IMR-90 (cell line): ENCODE measurements at regions not wholly inside any gene's neighbourhood (a gene's known extent, or its start where the extent isn't known, plus 50 kb on each side); places are given as distances from the start of the nearest gene placed in this dataset.

ENCODE experiments used
- ATAC-seq: fragments of 200-7000 bp; cut with Tn5 transposase; 2 replicates; pipeline ENCODE4 v1.9.1; 2020; ENCODE audit warnings: low read depth, mild to moderate bottlenecking, moderate library complexity
- BruUV-seq: library from RNA; stranded (reverse); fragments of 400-500 nt; replicated peaks from 2 replicates; lab custom pipeline; 2021; lab: Mats Ljungman, UMichigan
- CTCF ChIA-PET: fragments of 300-600 bp; formaldehyde crosslinking; extraction: SDS; loops from one replicate; lab custom pipeline; 2021; ENCODE audit warnings: antibody characterized with exemption; lab: Yijun Ruan, JAX
- POLR2A ChIA-PET: fragments of 300-600 bp; sonication (Branson Sonifier 250); formaldehyde crosslinking; loops from one replicate; lab custom pipeline; 2022; ENCODE audit warnings: antibody characterized with exemption; ENCODE audit not compliant: unreplicated experiment; lab: Charles Lee
- DNase-seq: peaks from one replicate; pipeline ENCODE4 v3.0.0; 2013
- H2AFZ ChIP-seq: replicated peaks from 2 replicates; pipeline ENCODE3; 2013; ENCODE audit warnings: low read length, mild to moderate bottlenecking; ENCODE audit not compliant: poor library complexity
- H2AK5ac ChIP-seq: 2 replicates; pipeline ENCODE4 v1.6.1; 2013; ENCODE audit warnings: low read depth, low read length, inconsistent platforms
- H2AK9ac ChIP-seq: replicated peaks from 2 replicates; pipeline ENCODE3; 2013; ENCODE audit warnings: mild to moderate bottlenecking, low read depth, low read length, moderate library complexity; ENCODE audit not compliant: poor library complexity
- H2BK120ac ChIP-seq: 2 replicates; pipeline ENCODE4 v1.6.1; 2013; ENCODE audit warnings: low read depth, low read length, inconsistent platforms
- H2BK15ac ChIP-seq: 3 replicates; pipeline ENCODE4 v1.6.1; 2013; ENCODE audit warnings: low read depth, low read length, inconsistent platforms
- H2BK20ac ChIP-seq: 2 replicates; pipeline ENCODE4 v1.6.1; 2013; ENCODE audit warnings: low read depth, mild to moderate bottlenecking, inconsistent platforms, low read length, moderate library complexity
- H2BK5ac ChIP-seq: 2 replicates; pipeline ENCODE4 v1.6.1; 2013; ENCODE audit warnings: mild to moderate bottlenecking, low read depth, low read length, inconsistent platforms; ENCODE audit not compliant: poor library complexity, severe bottlenecking
- H3K14ac ChIP-seq: replicated peaks from 2 replicates; pipeline ENCODE4 v1.6.1; 2013; ENCODE audit warnings: low read depth, low read length, inconsistent platforms
- H3K18ac ChIP-seq: 2 replicates; pipeline ENCODE4 v1.6.1; 2013; ENCODE audit warnings: low read depth, low read length, control low read depth
- H3K23ac ChIP-seq: 2 replicates; pipeline ENCODE4 v1.6.1; 2013; ENCODE audit warnings: low read depth, low read length, inconsistent platforms
- H3K27ac ChIP-seq: 2 replicates; pipeline ENCODE4 v1.5.1; 2013; ENCODE audit warnings: mild to moderate bottlenecking, control low read depth, low read length; ENCODE audit not compliant: insufficient read depth
- H3K27me3 ChIP-seq: 2 replicates; pipeline ENCODE4 v1.6.1; 2013; ENCODE audit warnings: low read length; ENCODE audit not compliant: control insufficient read depth, insufficient read depth
- H3K36me3 ChIP-seq: 2 replicates; pipeline ENCODE4 v1.6.1; 2013; ENCODE audit warnings: low read length, mixed read lengths; ENCODE audit not compliant: control insufficient read depth, insufficient read depth
- H3K4ac ChIP-seq: 2 replicates; pipeline ENCODE4 v1.6.1; 2013; ENCODE audit warnings: low read depth, low read length, inconsistent platforms
- H3K4me1 ChIP-seq: 2 replicates; pipeline ENCODE4 v1.6.1; 2013; ENCODE audit warnings: low read length, mixed read lengths; ENCODE audit not compliant: control insufficient read depth, insufficient read depth
- H3K4me2 ChIP-seq: 2 replicates; pipeline ENCODE4 v1.6.1; 2013; ENCODE audit warnings: low read depth, mild to moderate bottlenecking, control low read depth, low read length, moderate library complexity
- H3K4me3 ChIP-seq: 2 replicates; pipeline ENCODE4 v1.5.1; 2013; ENCODE audit warnings: low read depth, mild to moderate bottlenecking, control low read depth, low read length, moderate library complexity; ENCODE audit not compliant: insufficient read depth
- H3K56ac ChIP-seq: 2 replicates; pipeline ENCODE4 v1.6.1; 2013; ENCODE audit warnings: low read length, inconsistent platforms; ENCODE audit not compliant: insufficient read depth; ENCODE audit errors: extremely low read depth
- H3K79me1 ChIP-seq, 2 experiments: 2 replicates each; pipeline ENCODE4 v1.6.1; 2013; ENCODE audit warnings: low read length in 2 of 2, inconsistent platforms in 1 of 2, low read depth in 1 of 2
- H3K9ac ChIP-seq: 2 replicates; pipeline ENCODE4 v1.6.1; 2013; ENCODE audit warnings: low read depth, low read length, control low read depth
- H3K9me1 ChIP-seq: 2 replicates; pipeline ENCODE4 v1.6.1; 2013; ENCODE audit warnings: low read length, inconsistent platforms; ENCODE audit not compliant: insufficient read depth
- H3K9me3 ChIP-seq: 2 replicates; pipeline ENCODE4 v1.6.1; 2013; ENCODE audit warnings: low read length; ENCODE audit not compliant: control insufficient read depth, insufficient read depth
- H4K20me1 ChIP-seq: 2 replicates; pipeline ENCODE4 v1.6.1; 2013; ENCODE audit warnings: low read length, inconsistent platforms; ENCODE audit not compliant: insufficient read depth
- H4K5ac ChIP-seq: 2 replicates; pipeline ENCODE4 v1.6.1; 2013; ENCODE audit warnings: mild to moderate bottlenecking, low read depth, low read length, control low read depth
- H4K8ac ChIP-seq, 2 experiments: 2 replicates each; pipeline ENCODE4 v1.6.1; 2013; ENCODE audit warnings: low read depth in 2 of 2, low read length in 2 of 2, control low read depth in 1 of 2, inconsistent platforms in 1 of 2
- H4K91ac ChIP-seq: 2 replicates; pipeline ENCODE4 v1.6.1; 2013; ENCODE audit warnings: low read depth, low read length, inconsistent platforms; ENCODE audit not compliant: insufficient read depth
- CHD1 ChIP-seq: IDR thresholded peaks from 2 replicates; pipeline ENCODE4 v1.6.1; 2012; ENCODE audit warnings: low read depth, low read length, improper control_type of control experiment
- FOS ChIP-seq: fragments of 150-350 bp; IDR thresholded peaks from 2 replicates; pipeline ENCODE4 v1.6.1; 2016; ENCODE audit warnings: low read depth, low read length
- MAFK ChIP-seq: IDR thresholded peaks from 2 replicates; pipeline ENCODE4 v1.6.1; 2012; ENCODE audit warnings: low read depth, low read length, improper control_type of control experiment
- MAZ ChIP-seq: IDR thresholded peaks from 2 replicates; pipeline ENCODE4 v1.6.1; 2012; ENCODE audit warnings: low read depth, mild to moderate bottlenecking, low read length, improper control_type of control experiment, moderate library complexity, borderline replicate concordance
- MXI1 ChIP-seq: IDR thresholded peaks from 2 replicates; pipeline ENCODE4 v1.6.1; 2012; ENCODE audit warnings: low read depth, mild to moderate bottlenecking, low read length, moderate library complexity, borderline replicate concordance
- NFE2L2 ChIP-seq: fragments of 150-350 bp; IDR thresholded peaks from 2 replicates; pipeline ENCODE4 v1.6.1; 2016; ENCODE audit warnings: low read depth, mild to moderate bottlenecking, low read length
- RAD21 ChIP-seq: IDR thresholded peaks from 2 replicates; pipeline ENCODE4 v1.6.1; 2012; ENCODE audit warnings: low read length, improper control_type of control experiment
- RFX5 ChIP-seq: IDR thresholded peaks from 2 replicates; pipeline ENCODE4 v1.8.0; 2012; ENCODE audit warnings: low read depth, mild to moderate bottlenecking, low read length, moderate library complexity
- SMC3 ChIP-seq: fragments of 150-350 bp; IDR thresholded peaks from 2 replicates; pipeline ENCODE4 v1.6.1; 2016; ENCODE audit warnings: low read depth, mild to moderate bottlenecking, antibody characterized with exemption, low read length, moderate library complexity
- WGBS, 2 experiments: methylation state at CpG; one replicate each; pipeline versions ENCODE4 v1.1.5 to v1.1.7; 2013; ENCODE audit warnings: missing lambda C conversion rate in 2 of 2; ENCODE audit not compliant: insufficient read length in 1 of 2; ENCODE audit errors: extremely low coverage in 2 of 2; 5-methylcytosine and 5-hydroxymethylcytosine counted together
- dilution Hi-C: fragments of 300-500 bp; cut with HindIII; formaldehyde crosslinking; loops from one replicate; pipeline ENCODE4 v1.14.3; 2018; ENCODE audit warnings: low sequenced_read_pairs; ENCODE audit not compliant: unreplicated experiment
- in situ Hi-C: fragments of 300-500 bp; cut with MboI; formaldehyde crosslinking; loops from 3 replicates; pipeline ENCODE4 v1.14.3; 2019; ENCODE audit warnings: low sequenced_read_pairs, inconsistent platforms, mixed read lengths
- intact Hi-C: fragments of 100-400 bp; cut with micrococcal nuclease; formaldehyde crosslinking; loops from 2 replicates; pipeline ENCODE4 v1.10.0; 2022
- TF ChIP-seq, protein P1 (sequence below): fragments of 150-350 bp; IDR thresholded peaks from 2 replicates; pipeline ENCODE4 v1.6.1; 2016; ENCODE audit warnings: low read depth, mild to moderate bottlenecking, low read length, moderate library complexity, borderline replicate concordance
- TF ChIP-seq, protein P2 (sequence below): fragments of 150-350 bp; IDR thresholded peaks from 2 replicates; pipeline ENCODE4 v1.6.1; 2017; ENCODE audit warnings: mild to moderate bottlenecking, antibody characterized with exemption, low read length, low read depth

DNA sequence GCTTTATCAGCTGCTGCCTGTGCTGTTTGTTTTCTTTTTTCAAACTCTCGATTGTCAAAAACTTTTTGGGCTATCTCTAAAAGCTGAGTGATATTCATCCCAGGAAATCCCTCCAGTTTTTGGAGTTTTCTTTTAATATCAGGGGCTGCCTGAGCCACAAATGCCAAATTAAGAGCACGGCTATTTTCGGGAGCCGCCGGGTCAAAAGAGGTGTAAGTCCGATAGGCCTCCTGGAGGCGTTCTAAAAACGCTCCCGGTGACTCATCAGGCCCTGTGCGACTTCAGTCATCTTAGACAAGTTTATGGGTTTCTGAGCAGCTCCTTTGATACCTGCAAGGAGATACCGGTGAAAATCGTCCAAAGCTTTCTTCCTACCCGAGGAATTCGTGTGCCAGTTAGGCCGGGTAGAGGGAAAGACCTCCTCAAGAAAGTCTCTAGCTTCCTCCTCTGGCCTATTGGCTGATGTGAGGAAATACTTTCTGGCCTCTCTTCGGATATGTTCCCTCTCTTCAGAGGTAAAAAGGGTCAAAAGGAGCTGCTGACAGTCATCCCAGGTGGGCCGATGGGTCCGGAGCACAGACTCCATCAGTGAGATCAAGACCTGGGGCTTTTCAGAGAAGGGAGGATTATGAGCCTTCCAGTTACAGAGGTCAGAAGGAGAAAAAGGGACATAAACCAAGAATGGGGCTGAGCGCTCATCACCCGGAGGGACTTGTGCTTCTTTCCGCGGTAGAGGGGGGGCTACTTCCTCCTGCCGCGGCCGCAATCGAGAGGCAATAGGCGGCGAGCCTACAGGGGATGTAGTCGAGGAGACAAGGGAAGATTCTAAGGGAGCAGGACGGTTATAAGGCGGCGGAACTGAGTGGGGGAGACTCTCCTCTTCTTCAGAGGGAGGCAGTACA lies 151.1 kb downstream of the TRIM27 start:
- H3K27me3 ChIP-seq: peaks cover 70% of the 10 kb centered on the region
- CTCF ChIA-PET: no interaction called here
- intact Hi-C loops (no loop called here), in situ Hi-C loops (no loop called here), dilution Hi-C loops (no loop called here)
- no peaks in the 10 kb centered on the region for H3K36me3 ChIP-seq
- no peaks in the 10 kb centered on the region for H3K79me1 ChIP-seq
- no peak overlapping the region for H4K5ac ChIP-seq
- no peak for DNase-seq
- no peak overlapping the region for H3K9ac ChIP-seq
- no peak overlapping the region for H3K4me3 ChIP-seq
- TF ChIP-seq SMC3 (no peak), FOS (no peak), NFE2L2 (no peak), MAZ (no peak), CHD1 (no peak), MXI1 (no peak), MAFK (no peak), RAD21 (no peak), RFX5 (no peak)
- TF ChIP-seq, protein P1, sequence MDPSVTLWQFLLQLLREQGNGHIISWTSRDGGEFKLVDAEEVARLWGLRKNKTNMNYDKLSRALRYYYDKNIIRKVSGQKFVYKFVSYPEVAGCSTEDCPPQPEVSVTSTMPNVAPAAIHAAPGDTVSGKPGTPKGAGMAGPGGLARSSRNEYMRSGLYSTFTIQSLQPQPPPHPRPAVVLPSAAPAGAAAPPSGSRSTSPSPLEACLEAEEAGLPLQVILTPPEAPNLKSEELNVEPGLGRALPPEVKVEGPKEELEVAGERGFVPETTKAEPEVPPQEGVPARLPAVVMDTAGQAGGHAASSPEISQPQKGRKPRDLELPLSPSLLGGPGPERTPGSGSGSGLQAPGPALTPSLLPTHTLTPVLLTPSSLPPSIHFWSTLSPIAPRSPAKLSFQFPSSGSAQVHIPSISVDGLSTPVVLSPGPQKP: no peak
- TF ChIP-seq, protein P2, sequence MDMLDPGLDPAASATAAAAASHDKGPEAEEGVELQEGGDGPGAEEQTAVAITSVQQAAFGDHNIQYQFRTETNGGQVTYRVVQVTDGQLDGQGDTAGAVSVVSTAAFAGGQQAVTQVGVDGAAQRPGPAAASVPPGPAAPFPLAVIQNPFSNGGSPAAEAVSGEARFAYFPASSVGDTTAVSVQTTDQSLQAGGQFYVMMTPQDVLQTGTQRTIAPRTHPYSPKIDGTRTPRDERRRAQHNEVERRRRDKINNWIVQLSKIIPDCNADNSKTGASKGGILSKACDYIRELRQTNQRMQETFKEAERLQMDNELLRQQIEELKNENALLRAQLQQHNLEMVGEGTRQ: no peak
- no peak overlapping the region for H4K91ac ChIP-seq
- H2AK5ac ChIP-seq: no peak overlapping the region
- 40% methylated on average over 1 of the region's 32 CpGs; no CpG with 5 or more reads in 1 of the 2 experiments for WGBS, 2 experiments
- H3K14ac ChIP-seq: no peak overlapping the region
- no peaks in the 10 kb centered on the region for H3K9me1 ChIP-seq
- no peak overlapping the region for H4K8ac ChIP-seq
- no peak overlapping the region for H2AK9ac ChIP-seq
- no peak overlapping the region for H2BK15ac ChIP-seq
- H3K4me1 ChIP-seq: no peaks in the 10 kb centered on the region
- ATAC-seq: no peak
- H3K23ac ChIP-seq: no peak overlapping the region
- H3K4me2 ChIP-seq: no peak overlapping the region
- no peak overlapping the region for H3K56ac ChIP-seq
- POLR2A ChIA-PET: no interaction called here
- no peak overlapping the region for H3K18ac ChIP-seq
- no peak overlapping the region for H3K4ac ChIP-seq
- H2BK120ac ChIP-seq: no peak overlapping the region
- no peak overlapping the region for H2AFZ ChIP-seq
- no TSS peak for BruUV-seq
- no peak overlapping the region for H2BK5ac ChIP-seq
- no peaks in the 10 kb centered on the region for H4K20me1 ChIP-seq
- no peak overlapping the region for H2BK20ac ChIP-seq
- no peak overlapping the region for H3K27ac ChIP-seq
- no peaks in the 10 kb centered on the region for H3K9me3 ChIP-seq
